ENCODE measurements at regions not wholly inside any gene's neighbourhood (a gene's known extent, or its start where the extent isn't known, plus 50 kb on each side); places are given as distances from the start of the nearest gene placed in this dataset.

GRCh38 chr5:137567226-137567625 lies 68.1 kb upstream of the SPOCK1 start:
- WGBS, 2 donors = 90 to 95% methylated on average over 7 of the region's 7 CpGs
- TF ChIP-seq CTCF (IDR thresholded peaks at IDR 0.05; ENCODE audit: control extremely low read depth, extremely low read depth) = no peak
- Histone ChIP-seq H3K9ac (ENCODE audit: insufficient read depth in 1 of 2, low read length in 2 of 2) (no peak overlapping the region), H3K36me3 (ENCODE audit: control insufficient read depth in 4 of 4, insufficient read depth in 4 of 4, low read length in 4 of 4) (no peaks in the 10 kb centered on the region), H3K27ac (ENCODE audit: low read depth in 1 of 2, low read length in 1 of 2) (no peak overlapping the region), H3K4me1 (ENCODE audit: control insufficient read depth in 5 of 5, insufficient read depth in 5 of 5, low read length in 5 of 5) (peaks cover 0 to 14% (median 4%) of the 10 kb centered on the region in 5 donors), H3K9me3 (ENCODE audit: control insufficient read depth in 4 of 4, insufficient read depth in 3 of 4, low read length in 3 of 4) (peaks cover 0 to 6% (median 0%) of the 10 kb centered on the region in 4 donors), H3K27me3 (ENCODE audit: control insufficient read depth in 3 of 3, insufficient read depth in 3 of 3, low read length in 2 of 3) (no peaks in the 10 kb centered on the region), H3K4me3 (no peak overlapping the region)
- ATAC-seq (ENCODE audit: insufficient read depth, low FRiP score) (no peak), DNase-seq (no peak)

- ATAC-seq (ENCODE audit: insufficient read depth, low FRiP score) = no peak
- peaks cover 0 to 14% (median 4%) of the 10 kb centered on the region in 5 donors for H3K4me1 ChIP-seq (ENCODE audit: control insufficient read depth in 5 of 5, insufficient read depth in 5 of 5, low read length in 5 of 5)
- no peak overlapping the region for H3K4me3 ChIP-seq
- no peaks in the 10 kb centered on the region for H3K36me3 ChIP-seq (ENCODE audit: control insufficient read depth in 4 of 4, insufficient read depth in 4 of 4, low read length in 4 of 4)
- H3K9ac ChIP-seq (ENCODE audit: insufficient read depth in 1 of 2, low read length in 2 of 2) = no peak overlapping the region
- WGBS, 2 donors = 34 to 44% methylated on average over 6 of the region's 6 CpGs
- no peaks in the 10 kb centered on the region for H3K27me3 ChIP-seq (ENCODE audit: control insufficient read depth in 3 of 3, insufficient read depth in 3 of 3, low read length in 2 of 3)
- H3K27ac ChIP-seq (ENCODE audit: low read depth in 1 of 2, low read length in 1 of 2) = no peak overlapping the region
- DNase-seq = no peak
- peaks cover 0 to 3% (median 0%) of the 10 kb centered on the region in 4 donors for H3K9me3 ChIP-seq (ENCODE audit: control insufficient read depth in 4 of 4, insufficient read depth in 3 of 4, low read length in 3 of 4)
- no peak for TF ChIP-seq CTCF (IDR thresholded peaks at IDR 0.05; ENCODE audit: control extremely low read depth, extremely low read depth)
Observed at GRCh38 chr5:137566780-137567179, 67.7 kb upstream of the SPOCK1 start.

GRCh38 chr5:137566118-137566541 lies 67.0 kb upstream of the SPOCK1 start:
- ATAC-seq (ENCODE audit: insufficient read depth, low FRiP score) = no peak
- WGBS, 2 donors = 85 to 94% methylated on average over 2 of the region's 2 CpGs

More at GRCh38 chr5:137566118-137566541, 67.0 kb upstream of the SPOCK1 start:
- TF ChIP-seq CTCF (IDR thresholded peaks at IDR 0.05; ENCODE audit: control extremely low read depth, extremely low read depth) = no peak
- peaks cover 0 to 14% (median 4%) of the 10 kb centered on the region in 5 donors for H3K4me1 ChIP-seq (ENCODE audit: control insufficient read depth in 5 of 5, insufficient read depth in 5 of 5, low read length in 5 of 5)
- no peak overlapping the region for H3K9ac ChIP-seq (ENCODE audit: insufficient read depth in 1 of 2, low read length in 2 of 2)
- H3K4me3 ChIP-seq = no peak overlapping the region
- peaks cover 0 to 3% (median 0%) of the 10 kb centered on the region in 4 donors for H3K9me3 ChIP-seq (ENCODE audit: control insufficient read depth in 4 of 4, insufficient read depth in 3 of 4, low read length in 3 of 4)
- H3K27me3 ChIP-seq (ENCODE audit: control insufficient read depth in 3 of 3, insufficient read depth in 3 of 3, low read length in 2 of 3) = no peaks in the 10 kb centered on the region
- no peaks in the 10 kb centered on the region for H3K36me3 ChIP-seq (ENCODE audit: control insufficient read depth in 4 of 4, insufficient read depth in 4 of 4, low read length in 4 of 4)
- peak in 1 of 3 donors; percentile 18 for DNase-seq
- no peak overlapping the region for H3K27ac ChIP-seq (ENCODE audit: low read depth in 1 of 2, low read length in 1 of 2)

Measured in lung (tissue), 11 donors.